NCI-H146 treated with DMSO at 0.1 percent for 48 hours (cell line): ENCODE measurements at regions not wholly inside any gene's neighbourhood (a gene's known extent, or its start where the extent isn't known, plus 50 kb on each side); places are given as distances from the start of the nearest gene placed in this dataset.

Experiments used
- DNase-seq: peaks from one replicate; lab custom pipeline; 2025; ENCODE audit not compliant: unreplicated experiment; lab: John Stamatoyannopoulos, UW

DNA sequence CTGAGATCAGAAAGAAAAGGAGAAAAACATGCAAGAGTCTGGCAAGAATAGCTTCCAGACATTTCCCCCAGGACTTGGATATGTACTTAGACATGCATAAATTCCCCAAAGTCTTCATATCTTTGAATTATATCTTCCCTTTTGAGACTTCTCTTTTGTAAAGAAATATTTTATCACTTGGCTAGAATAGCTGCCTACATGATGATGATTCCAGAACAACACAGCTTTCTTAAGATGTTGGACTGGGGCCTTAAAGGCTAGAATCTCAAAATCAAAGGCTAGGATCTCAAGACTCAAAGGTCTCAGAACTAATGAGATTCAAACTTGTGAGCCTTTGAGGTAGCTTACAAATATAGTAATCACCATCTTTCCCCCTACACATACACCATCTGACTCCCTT is 842.3 kb downstream of the BCL11A start:
- DNase-seq, result no peak

DNA sequence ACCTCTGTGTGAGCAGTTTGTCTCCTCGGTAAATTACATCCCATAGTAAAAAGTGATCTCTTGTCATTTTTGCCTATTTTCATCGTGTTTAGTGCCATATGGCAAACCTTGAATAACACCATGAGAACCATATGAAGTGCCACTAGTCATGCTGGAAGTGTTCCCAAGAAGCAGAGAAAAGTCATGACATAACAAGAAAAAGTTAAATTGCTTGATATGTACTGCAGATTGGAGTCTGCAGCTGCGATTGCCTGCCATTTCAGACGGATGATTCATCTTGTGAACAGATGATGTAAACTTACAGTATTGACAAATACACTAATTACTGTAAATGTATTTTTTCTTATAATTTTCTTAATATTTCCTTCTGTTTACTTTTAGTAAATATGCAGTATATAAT is 846.7 kb downstream of the BCL11A start:
- DNase-seq, result no peak

DNA sequence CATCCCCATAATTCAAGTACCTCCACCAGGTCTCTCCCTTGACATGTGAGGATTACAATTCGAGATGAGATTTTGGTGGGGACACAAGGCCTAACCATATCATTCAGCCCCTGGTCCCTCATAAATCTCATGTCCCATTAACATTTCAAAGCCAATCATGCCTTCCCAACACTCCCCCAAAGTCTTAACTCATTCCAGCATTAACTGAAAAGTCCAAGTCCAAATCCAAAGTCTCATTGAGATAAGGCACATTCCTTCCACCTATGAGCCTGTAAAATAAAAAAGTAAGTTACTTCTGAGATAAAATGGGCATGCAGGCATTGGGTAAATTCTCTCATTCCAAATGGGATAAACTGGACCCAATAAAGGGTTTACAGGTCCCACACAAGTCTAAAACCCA is 849.7 kb downstream of the BCL11A start:
- DNase-seq, result no peak

DNA sequence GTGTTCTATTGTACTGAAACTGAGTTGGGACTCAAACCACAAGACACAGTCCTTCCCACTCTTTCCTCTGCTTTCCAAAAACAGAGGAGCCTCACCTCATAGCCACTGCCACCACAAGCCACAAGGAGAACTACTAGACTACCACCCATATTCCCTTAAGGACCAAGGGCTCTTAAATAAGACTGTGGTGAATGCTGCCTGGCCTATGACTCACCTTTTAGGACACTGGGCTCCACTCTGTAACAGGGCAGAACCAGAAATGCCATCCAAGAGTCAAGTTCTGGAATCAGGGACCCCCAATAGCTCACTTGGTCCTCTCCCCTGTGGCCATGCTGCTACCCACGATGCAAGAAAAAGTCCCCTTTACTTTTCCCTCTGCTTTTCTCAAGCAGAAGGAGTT is 851.4 kb downstream of the BCL11A start:
- no peak for DNase-seq

DNA sequence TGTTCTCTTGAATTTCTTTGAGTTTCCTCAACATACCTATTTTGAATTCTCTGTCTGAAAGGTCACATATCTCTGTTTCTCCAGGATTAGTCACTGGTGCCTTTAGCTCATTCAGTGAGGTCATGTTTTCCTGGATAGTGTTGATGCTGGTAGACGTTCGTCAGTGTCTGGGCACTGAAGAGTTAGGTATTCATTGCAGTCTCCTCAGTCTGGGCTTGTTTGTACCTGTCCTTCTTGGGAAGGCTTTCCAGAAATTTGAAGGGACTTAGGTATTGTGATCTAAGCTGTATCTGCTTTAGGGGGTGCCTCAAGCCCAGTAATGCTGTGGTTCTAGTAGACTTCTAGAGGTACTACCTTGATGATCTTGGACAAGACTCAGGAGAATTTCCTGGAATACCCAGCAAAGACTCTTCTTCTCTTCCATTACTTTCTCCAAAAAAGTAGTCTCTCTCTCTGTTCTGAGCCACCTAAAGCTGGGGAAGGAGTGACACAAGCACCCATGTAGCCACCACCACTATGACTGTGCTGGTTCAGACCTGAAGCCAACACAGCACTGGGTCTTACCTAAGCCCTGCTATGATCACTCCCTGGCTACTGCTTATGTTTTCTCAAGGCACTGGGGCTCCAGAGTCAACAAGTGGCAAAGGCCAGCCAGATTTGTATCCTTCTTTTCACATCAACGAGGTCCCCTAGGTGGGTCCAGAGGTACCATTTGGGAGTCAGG is 852.0 kb downstream of the BCL11A start:
- DNase-seq, result no peak

DNA sequence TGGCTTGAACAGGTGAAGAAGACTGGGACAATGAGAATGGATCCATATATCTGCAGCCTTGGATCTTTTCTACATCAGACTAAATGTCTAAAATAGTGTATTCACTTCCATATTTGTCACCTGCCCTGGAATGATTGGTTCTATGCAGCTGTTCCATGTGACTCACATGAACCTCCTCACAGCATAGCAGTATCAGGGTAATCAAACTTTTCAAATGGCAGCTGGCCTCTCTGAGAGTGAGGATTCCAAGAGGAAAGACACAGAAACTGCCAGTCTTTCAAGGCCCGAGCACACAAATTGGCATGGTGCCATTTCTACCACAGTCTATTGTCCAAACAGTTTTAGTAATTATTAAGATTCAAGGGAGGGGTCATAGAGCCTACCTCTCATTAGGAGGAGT is 859.3 kb downstream of the BCL11A start:
- no peak for DNase-seq

DNA sequence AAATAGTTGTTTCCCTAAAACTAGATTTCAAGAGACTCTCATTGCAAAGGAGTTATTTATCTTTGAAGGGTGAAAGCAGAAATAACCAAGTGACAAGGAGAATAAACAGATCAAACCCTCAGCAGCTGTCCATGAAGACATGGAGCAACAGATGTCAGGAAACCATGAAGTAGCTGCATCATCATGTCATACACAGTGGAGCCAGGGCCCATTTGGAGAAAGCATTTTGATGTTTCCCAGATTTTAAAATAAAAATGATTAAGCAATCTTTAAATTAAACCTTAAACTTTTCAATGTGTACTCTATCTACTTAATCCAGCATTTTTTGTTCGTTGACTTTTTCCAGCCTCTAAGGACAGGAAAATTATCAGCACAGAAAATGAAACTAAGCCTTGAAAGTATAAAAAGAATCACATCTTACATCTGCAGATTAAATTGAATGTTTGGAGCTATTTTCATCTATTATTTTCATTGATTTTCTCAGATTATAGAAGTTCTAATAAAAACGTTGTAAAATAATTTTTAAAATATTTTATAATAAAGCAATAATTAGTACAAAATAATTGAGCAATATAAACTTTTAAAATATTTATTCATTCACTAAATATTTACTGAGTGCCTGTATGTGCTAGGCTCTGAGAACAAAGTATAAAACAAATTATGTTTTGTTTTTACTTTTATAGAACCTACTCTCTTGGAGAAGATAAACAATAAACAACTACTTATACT is 860.1 kb downstream of the BCL11A start:
- DNase-seq, result no peak

DNA sequence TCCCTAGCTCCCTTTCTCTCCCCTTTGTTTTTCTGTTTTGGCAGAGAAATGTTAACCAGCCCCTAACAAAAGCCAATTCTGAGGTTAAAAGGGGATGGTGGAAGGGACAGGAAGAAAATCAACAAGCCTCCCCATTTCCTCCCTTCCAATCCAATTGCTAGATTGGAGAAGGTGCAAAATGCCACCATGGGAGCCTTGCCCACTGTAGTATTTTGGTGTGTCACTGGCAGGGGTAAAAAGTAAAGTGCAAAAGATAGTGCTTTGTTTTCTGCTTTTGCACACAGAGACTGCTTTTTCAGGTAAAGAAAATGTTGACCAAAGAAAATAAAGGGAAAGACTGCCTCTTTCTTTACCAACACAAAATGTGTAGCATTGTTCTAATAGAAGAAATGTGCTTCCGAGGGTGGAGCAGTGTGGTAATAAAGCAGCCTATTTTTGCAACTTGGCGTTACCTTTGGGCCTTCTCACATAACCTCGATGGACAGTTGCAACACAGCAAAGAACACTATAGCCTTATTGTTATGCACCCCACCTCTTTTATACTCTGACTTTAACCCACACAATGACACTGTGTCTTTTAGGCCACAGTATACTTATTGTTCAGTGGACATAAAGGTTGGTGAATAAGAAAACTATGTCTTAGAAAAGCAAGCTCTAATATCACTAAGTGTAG is 861.8 kb downstream of the BCL11A start:
- no peak for DNase-seq

DNA sequence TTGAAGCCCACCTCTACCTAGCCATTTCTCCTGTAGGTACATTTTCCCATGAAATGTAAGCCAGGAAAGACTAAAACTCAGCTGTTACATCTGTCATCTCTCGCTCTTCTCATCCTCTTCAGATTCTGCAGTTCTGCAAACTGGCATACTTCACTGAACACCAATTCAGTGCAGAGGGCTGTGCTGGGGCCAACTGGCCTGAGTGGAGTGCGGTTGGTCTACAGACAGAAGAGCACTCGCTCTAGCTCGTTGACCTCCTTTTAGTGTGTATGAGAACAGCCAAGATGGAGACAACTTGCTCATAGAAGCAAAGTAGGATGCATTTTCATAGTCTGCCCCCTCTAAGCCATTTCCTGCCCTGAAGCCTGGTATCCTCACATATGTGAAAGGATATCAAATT is 862.6 kb downstream of the BCL11A start:
- no peak for DNase-seq

DNA sequence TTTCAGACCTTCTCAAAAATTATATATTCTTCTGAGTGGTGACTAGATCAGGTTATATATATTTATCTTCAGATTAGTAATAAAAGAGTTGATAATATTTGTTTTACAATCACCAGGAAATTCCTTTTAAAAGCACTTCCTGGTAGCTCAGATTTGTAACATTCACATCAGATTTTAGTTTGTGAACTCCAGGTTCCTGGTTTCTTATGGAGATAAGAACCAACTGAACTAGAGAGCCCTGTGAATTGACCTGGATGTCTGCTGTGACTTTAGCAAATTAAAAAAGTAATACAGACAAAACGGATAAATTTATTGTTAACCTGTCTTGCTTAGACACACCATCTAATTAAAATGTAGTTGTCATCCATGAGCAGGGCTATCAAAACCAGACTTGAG is 868.7 kb downstream of the BCL11A start:
- DNase-seq, result no peak

DNA sequence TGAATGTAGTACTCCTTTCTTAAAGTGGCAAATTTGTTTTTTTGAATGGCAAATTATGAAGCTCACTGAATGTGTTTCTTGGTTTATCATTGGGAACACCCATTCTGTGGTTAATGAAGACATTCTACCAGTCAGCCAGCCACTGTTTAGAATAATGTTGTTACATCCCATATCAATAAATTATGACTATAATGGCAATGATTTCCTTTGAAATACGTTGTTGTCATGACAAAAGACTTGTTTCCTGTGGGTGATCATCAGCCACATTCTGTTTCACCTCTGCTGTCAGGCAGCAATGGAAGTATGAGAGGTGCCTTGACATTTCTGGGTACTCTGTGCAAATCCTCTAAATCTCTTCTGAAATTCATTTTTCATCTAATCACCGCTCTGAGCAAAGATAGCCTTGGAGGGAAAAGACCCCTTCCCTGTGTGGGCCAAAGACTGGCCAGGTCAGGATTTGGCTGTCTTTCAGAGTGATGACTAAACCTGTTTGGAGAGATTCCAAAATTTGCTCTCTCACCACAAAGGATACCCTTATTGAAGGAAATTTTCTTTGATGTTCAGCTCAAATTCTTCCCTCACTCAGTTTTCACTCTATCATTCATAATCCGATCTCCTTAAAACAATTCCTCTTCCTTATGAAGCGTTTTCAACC is 869.2 kb downstream of the BCL11A start:
- no peak for DNase-seq

DNA sequence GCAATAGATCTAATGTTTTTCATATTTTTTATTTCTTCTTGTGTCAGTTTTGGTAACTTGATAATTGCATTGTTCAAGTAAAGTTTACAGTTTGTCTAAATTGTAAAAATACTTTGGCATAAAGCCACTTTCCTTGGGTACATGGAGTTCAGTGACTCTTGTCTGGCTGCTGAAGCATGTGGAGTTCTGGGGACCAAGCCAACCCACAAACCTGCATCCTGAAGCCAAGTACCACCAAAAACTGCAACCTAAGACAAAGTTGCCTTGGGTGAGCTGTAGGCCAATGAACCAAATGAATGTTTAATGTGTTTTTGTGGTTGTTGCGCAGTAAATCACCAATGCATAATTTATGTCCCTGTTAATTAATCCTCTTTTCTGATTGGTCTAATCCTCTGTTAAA is 872.6 kb downstream of the BCL11A start:
- no peak for DNase-seq

DNA sequence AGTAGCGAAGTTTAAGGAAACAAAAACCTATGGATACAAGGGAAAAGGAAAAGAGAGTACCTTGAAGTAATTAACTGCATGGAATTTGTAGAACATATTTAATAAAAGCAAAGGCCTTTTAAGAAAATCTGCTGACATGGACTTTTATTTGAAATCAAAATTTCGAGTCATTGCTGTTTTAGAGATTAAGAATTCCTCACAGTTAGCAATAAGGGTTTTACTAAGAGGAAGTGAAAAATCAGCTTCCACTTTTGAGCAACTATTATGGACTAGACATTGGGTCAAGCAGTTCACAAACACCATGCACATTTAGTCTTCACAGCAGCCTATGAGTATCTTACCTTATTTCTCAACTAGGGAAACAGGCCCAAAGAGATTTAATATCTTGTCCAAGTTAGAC is 876.3 kb downstream of the BCL11A start:
- no peak for DNase-seq

DNA sequence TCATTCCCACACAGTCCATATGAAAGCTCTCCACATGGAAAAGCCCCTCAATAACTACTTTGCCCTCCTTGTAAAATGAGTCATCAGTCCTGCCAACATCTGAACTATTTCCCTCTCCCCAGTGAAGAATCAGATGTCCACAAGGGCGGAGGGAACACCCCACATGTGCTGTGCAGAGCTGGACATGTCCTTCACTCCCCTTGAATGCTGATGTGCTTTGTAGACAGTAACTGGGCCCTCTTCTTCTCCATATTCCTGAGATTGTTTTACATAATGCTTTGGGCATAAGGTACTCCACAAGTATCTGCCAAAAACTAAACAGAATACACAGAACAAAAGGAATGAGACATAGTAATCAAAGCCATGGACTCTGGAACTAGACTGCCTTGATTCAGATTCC is 879.4 kb downstream of the BCL11A start:
- DNase-seq, result no peak

DNA sequence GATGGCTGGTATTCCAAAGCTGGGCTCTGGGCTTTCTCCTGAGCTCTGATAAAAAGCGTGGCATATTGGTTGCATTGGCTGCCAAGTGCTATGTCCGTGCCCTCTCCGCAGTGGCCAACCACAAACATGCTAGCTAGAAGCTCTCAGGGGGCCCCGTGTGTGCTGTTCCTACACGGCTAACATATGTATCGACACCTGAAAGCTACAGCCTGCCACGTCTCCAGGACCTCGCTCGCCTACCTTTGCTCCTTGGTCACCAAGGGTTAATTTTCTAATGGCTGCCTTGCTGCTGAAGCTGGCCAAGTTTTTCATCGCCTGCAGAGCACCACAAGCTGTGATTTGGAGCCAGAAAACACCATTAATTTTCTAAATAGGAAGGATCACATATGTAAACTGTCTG is 888.4 kb downstream of the BCL11A start:
- DNase-seq, result no peak

DNA sequence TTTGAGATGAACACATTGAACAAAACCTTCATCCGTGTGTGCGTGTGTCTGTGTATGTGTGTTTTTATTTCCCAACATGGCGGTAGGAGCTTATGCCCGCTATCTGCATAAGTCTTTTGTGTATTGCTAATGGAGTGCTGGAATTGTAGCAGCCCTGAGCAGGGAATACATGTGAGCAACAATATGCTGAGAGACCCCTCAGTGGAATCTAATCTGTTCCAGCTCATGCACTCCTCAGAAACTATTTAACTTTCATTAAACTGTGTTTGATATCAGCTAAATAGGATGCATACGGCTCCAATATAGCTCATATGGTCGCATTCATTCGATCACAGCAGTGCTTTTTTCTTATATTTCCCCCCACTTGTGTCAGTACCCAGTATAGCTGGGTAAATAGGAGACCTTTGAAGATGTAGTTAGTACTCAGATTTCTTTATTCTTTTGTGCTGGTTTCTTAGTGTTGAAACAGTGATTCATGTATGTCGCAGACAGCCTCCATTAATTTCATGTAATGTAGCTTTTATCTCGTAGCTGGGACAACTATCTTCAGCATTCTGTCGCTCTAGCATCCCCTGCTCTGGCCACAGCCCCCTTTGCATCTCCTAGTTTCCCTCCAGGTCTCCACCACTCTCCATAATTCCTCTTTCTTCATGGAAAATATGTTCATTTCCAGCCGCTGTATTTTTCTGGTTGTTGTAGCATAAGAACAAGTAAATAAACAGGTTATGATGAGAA is 891.2 kb downstream of the BCL11A start:
- no peak for DNase-seq

DNA sequence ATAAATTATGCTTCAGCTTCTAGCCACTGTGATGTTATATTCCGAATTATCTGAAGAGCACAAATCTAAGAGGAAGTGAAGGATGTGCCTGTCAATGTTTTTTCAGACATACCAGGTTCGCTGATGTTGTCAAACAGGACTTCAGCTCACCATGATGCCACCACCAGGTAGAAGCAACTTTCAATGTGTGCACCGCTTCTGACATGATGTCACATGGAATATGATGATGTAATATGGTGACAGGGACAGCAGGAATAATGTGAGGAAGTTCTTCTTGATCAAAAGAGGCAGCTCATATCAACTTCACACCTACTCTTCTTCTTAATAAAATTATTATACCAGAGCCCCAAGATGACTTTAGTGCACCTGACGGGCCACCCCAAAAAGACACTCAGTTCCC is 893.2 kb downstream of the BCL11A start:
- DNase-seq, result no peak

DNA sequence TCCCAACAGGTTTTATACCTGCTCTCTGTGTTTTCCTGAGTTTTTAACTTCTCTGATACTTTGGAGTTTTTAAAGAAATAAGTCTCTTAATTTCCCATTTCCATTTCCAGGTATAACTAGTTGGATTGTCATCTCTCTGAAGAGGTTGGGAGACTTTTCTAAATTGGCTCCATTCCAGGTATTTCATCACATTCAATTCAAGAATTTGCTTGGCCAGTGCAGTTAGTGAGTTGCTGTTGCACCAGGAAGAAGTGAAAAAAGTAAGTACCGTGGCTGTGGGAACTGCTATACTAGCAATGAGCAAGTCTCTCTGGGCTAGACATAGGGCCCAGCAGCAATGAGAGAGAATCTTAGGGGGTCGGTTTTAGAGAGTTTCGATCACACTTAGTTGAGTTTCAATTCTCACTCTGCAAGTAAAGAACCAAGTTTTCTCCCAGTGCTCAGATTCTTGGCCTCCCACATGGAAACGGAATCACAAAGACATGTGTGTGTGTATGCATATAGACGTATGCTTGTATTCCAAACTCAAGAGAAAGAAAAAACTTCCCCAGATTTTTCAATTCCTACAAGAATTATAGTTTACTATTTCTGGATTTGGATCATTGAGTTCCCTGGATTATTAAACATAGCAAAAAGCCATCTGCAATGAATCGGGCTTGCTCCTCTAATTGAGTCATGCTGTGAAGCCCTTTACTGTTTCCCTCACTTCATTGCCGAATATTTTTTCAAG is 894.4 kb downstream of the BCL11A start:
- DNase-seq, result no peak

DNA sequence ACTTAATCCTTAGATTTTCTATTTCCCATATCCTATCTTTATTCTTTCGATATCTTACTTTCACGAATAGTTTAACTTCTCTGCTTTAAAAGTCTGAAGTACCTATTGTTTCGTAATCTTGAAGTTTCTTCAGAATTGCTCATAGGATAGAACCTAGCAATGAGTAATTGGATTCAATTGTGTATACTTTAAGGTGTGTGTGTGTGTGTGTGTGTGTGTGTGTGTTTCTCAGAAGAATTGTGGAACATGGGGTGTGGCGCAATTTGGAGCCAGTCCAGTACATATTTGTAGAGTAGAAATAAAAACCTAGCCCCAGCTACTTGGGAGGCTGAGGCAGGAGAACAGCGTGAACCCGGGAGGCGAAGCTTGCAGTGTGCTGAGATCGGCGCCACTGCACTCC is 897.6 kb downstream of the BCL11A start:
- DNase-seq, result no peak

DNA sequence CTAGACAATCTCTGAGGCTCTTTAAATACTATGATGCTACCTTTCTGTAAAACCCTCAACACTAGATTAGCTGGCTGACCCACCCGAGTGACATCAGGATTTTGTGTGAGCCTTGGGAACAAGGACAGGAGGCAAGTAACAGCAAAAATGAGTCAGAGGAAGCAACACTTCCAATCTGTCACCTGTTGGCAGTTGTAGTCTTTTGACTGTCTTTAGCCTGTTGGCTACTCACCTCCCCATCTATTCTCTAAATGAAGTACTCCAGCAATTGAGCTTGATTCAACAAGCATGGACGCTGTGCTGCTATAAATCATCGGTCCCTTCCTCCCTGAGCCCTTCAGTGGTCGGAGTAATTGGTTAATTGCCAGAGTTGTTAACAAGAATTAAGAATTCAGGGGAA is 898.7 kb downstream of the BCL11A start:
- DNase-seq, result no peak

DNA sequence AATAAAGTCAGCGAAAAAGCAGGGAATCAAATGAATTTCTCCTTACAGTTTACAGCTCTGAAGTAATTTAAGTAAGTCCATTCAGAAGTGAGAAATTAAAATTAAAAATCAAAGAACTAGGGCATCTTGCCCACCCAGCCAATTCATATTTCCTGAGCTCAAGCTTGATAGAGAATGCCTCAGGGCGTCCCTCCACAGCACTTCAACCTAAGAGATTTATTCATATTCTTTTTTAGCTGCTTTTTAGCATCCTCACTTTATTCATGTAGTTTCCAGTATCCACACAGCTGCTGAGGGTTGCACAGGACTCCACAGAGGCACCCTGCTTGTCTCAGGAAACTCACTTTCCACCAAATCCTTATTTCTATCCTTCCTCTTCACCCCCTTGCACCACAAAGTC is 900.3 kb downstream of the BCL11A start:
- DNase-seq, result no peak
